SK-MEL-5 (cell line): ENCODE measurements at regions not wholly inside any gene's neighbourhood (a gene's known extent, or its start where the extent isn't known, plus 50 kb on each side); places are given as distances from the start of the nearest gene placed in this dataset.
"Not testable (repeated sequence)": the region's sequence is repeated elsewhere in the genome, so short reads cannot be mapped to it uniquely, and the experiment has no call there.

Experiments used
- DNase-seq: peaks from one replicate; pipeline ENCODE4 v3.0.0-alpha.2; 2016; ENCODE audit warnings: low read depth, low spot score
- in situ Hi-C: cut with HindIII; loops from 2 replicates; pipeline ENCODE4 v1.10.0; 2016; ENCODE audit warnings: low sequenced_read_pairs, high pct_unique_total_duplicates, low pct_unique_long_range_greater_than_20kb

DNA sequence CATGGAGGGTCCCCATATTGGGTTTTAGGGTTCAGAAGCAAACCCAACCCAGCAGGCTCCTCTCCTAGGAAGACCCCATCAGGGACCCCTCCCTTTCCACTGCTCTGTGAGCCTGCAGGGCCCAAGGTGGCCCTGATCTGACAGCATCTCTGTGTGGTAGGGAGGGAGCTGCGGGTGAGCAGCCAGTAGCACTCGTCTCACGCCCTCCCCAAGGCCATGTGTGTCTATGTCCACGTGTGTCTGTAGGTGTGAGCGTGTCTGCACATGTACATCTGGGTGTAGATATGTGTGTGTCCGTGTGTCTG is 103.5 kb upstream of the FAM20C start:
- no peak for DNase-seq
- in situ Hi-C loops, result no loop called here

DNA sequence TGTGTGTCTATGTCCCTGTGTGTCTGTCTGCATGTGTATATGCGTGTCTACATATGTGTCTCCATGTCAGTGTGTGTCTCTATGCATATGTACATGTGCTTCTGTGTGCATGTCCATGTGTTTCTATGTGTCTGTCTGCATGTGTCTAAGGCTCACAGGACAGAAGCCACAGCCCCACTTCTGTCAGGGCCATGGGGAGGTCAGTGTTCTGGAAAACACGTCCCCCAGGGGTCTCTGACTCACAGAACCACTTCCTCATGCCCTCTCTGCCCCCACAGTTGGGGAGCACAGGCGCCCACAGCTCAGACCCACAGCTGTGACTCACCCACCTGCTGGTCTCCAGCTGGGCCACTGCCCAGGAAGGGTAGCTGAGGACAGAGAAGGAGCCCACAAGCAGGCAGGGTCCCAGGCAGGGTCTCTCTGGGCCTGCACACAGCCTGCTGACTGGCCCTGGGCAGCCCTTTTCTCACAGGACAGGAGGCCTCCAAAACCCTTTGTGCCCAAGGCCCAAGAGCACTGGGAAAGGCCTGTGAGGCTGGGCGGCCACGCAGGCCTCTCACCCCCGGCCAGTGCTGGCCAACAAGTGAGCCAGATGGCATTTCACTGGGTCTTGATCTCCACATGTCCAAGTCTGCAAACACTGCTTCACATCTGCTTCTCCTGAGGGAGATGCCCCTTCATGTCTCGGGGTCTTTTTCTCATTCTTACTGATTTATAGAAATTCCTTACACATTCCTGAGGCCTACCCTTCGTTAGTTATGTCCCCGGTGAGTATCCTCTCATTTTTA is 102.9 kb upstream of the FAM20C start:
- no peak for DNase-seq
- in situ Hi-C loops, result no loop called here

DNA sequence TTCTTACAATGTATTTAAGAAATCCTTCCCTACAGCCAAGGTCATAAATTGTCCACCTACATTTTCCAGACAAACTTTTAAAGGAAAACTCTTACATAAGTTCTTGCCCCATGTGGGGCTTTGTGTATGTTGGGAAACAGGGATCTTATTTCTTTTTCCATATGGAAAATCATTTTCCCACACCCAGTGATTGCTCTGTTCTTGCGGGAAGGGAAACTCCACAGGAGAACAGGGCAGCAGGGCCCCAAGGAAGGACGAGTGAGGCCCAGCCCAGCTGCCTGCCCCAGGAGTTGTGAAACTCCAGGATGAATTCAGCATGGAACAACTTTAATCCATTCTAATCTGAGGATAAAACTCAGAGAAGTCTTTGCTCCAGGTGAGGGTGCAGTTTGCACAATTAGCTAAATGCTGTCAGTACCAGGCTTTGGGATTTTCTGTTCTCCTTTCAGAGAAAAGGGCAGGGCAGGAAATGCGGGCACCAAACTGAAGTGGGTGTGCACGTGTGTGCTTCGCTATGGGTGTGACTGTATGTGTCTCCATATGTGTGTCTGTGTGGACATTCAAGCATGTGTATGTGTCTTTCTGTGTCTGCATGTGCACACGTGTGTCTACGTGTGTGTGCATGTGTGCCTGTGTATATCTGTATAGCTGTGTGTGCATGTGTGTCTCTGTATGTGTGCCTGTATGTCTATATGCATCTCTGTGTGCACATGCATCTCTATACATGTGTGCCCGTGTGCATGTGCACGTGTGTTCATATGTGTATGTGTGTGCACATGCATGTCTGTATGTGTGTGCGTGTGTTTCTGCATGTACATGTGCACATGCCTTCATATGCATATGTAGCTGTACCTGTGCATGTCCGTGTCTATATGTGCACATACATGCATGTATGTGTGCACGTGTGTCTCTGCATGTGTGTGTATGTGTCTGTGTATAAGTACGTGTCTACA is 102.0 kb upstream of the FAM20C start:
- no peak for DNase-seq
- in situ Hi-C loops, result no loop called here

DNA sequence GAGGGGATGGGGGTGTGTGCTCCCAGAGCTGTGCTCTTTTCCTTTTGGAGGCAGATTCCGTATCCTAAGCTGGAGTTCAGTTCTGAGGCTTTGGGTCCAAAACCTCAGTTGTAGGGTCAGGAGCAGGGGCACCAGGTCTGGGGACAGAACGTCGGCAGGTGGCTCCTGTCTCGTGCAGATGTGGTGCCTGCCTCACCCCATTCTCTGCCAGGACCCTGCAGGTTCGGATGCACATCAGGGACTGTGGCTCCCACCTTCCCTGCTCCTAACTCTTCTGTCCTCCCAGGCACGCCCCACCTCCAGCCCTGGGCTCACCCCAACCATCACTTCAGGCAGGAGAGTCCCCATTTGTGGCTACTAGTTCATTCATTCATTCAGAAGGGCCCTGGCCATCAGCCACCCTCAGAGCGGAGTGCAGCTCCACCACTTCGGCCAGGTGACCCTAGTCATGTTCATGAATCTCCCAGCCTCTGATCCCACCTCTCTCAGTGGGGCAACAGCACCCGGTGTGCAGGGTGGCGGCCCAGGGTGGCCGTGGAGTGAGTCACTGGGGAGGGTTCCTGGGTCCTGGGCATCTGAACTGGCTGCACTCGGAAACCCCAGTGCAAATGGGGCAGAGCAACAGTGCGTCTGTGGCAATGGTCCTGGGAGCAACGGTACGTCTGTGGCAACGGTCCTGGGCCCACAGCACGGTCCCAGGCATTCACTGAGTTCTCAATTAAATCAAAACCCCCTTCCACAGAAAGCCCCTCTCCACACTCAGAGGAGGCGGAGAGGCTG is 100.8 kb upstream of the FAM20C start:
- in situ Hi-C loops, result no loop called here
- no peak for DNase-seq

DNA sequence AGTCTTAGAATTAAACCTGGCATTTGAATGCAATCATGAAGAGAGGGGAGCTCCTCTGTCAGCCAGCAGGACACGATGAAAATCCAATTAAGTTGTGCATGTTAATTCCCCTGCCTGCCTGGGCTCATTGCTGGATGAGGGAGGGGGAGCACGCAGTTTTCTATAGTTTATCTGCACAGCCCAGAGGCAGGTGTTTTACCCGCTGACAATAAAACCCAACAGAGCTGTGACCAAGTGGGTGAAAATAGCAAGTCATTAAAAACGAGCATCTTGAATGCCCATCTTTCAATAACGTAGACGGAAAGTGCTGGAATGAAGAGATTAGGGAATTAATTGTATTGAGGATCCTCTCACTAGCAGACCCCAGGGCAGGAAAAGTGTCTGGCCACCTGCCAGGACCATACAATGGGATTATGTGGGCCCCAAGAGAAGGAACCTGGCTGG is 100.1 kb upstream of the FAM20C start:
- in situ Hi-C loops, result no loop called here
- no peak for DNase-seq

DNA sequence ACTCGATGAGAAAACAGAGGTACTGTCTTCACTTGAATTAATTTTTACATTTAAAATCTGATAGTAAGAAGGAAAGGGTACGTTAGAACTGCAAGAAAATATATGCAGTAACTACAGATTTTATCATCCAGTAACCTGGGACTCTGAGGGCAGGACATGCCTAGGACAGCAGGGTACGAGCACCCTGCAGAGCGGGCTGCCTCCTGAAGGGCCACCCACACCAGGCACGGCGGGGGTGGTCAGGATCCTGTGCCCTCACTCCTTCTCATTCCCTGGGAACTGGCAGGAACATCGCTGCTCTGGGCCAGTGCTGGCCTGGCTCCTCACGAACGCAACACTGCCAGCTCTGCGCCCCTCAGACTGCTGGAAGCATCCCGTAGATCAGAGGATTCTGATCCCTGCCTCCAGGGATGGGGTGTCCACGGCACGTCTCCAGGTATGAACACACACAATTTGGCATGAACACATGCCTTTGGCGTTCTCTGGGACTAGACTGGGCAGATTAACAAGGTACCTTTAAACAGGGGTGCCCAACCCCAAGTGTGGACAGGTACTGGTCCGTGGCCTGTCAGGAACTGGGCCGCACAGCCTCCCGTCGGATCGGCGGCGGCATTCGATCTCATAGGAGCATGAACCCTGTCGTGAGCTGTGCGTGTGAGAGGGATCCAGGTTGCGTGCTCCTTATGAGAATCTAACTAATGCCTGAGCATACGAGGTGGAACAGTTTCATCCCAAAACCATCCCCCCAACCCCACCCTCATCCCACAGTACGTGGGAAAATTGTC is 99.3 kb upstream of the FAM20C start:
- in situ Hi-C loops, result no loop called here
- DNase-seq, result no peak

DNA sequence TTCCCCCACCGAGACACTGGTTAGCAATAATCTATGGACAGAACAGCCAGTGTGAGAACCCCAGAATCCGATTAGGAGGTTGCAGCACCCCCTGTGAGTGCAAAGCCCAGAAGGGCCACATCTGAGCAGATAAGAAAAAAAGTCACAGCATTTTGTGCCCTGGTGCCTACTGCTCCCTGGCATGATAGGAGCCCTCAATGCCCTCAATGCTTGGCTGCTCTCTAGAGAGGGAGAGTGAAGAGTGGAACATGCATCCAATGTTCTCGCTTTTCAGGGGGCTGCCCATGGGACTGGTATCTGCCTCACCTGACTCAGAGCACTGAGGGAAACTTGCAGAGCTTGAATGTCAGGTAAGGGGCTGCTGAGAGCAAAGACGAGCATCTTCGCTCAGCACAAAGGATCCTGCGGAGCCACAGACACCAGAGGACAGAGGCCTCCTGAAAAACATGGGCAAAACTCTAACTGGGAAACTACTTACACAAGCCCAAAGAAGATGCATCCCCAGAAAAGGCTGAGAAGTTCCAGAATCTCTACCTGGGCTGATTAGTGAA is 98.0 kb upstream of the FAM20C start:
- no peak for DNase-seq
- in situ Hi-C loops, result no loop called here

DNA sequence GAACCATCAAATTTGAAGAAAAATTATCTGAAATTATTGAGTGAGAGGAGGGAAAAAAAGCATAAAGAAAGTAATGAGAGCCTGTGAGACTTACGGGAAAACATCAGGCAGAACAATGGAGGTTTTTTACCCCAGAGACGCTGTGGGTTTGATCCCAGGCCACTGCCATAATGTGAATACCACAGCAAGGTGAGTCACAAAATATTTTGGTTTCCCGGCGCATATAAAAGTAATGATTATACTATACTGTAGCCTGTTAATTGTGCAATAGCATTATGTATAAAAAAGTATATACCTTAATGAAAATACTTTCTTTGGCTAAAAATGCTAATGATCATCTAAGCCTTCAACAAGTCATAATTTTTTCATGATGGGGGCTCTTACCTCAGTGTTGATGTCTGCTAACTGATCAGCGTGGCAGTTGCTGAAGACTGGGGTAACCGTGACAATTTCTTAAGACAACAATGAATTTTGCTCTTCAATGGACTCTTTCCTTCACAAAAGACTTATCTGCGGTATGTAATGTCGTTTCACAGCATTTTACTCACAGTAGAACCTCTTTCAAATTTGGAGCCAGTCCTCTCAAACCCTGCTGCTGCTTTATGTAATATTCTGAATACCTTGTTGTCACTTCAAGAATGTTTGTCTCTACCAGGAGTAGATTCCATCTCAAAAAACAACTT is 97.0 kb upstream of the FAM20C start:
- in situ Hi-C loops, result no loop called here
- DNase-seq, result no peak

DNA sequence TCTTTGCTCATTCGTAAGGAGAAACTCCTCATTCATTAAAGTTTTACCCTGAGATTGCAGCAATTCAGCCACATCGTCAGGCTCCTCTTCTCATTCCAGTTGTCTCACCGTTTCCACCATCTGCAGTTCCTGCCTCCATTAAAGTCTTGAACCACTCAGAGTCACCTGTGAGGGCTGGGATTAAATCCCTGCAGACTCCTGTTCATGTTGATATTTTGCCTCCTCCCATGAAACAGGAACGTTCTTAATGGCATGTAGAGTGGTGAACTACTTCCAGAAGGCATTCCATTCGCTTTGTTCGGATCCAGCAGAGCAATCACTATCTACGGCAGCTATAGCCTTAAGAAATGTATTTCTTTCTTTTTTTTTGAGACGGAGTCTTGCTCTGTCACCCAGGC is 96.5 kb upstream of the FAM20C start:
- in situ Hi-C loops, result no loop called here
- DNase-seq, result no peak

DNA sequence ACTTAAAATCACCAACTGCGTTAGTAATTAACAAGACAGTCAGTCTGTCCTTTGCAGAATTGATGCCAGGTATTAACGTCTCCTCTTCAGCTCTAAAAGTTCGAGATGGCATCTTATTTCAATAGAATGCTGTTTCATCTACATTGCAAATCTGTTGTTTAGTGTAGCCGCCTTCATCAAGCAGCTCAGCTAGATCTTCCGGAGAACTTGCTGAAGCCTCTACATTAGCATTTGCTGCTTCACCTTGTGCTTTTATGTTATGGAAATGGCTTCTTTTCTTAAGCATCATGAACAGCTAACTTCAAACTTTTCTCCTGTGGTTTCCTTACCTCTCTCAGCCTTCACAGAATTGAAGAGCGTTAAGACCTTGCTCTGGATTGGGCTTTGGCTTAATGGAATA is 95.5 kb upstream of the FAM20C start:
- in situ Hi-C loops, result no loop called here
- no peak for DNase-seq

DNA sequence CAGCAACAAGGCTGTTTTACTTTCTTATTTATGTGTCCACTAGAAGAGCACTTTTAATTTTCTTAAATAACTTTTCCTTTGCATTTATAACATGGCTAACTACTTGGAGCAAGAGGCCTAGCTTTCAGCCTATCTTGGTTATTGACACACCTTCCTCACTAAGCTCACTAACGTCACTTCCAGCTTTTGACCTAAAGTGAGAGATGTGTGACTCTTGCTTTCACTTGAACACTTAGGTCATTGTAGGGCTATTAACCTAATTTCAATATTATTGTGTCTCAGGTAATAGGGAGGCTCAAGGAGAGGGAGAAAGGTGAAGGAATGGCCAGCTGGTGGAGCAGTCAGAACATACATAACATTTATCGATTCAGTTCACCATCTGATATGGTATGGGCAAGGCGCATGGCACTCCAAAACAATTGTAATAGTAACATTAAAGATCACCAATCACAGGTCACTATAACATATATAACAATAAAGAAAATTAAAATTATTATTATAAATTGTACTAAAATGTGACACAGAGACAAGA is 95.0 kb upstream of the FAM20C start:
- in situ Hi-C loops, result no loop called here
- DNase-seq, result no peak

DNA sequence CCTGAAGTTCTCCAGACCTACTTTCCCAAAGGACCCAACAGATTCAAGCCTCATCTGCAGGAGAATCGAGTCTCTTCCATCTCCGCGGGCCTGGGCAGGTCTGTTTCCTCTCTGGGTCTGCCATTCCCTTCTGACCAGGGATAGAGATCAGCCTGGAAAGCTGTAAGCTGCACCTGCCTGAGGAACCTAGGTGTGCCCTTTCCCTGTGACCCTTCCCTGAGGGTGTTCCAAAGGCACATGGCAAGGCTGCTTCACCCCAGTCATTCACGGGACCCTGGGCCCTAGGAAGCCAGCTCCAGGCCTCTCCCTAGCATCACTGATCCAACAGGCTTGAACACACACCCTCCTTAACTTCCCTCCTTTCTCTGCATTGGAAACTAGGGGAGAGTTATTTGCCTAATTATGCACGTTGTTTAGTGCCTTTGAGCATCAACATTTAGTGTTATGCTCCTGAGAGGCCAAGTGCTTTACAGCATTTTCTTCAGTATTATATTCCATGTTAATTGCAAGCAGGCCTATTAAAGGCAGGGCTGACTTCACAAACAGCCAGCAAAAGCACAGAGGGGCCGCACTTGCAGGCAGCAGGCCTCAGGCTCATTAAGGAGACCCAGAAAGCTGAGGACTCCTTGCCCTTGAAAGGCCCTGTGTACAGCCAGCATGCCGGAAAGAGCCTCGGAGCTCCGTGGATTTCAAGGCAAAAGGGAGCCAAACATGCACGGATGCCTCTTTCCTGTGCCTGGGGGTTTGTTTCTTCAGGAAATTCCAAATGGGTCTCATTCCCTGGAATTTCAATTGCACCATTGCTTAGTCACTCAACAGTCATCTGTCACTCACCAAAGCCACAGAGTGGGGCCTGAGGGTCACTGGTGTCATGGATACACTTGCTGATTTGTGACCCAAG is 91.0 kb upstream of the FAM20C start:
- DNase-seq, result peak; percentile 42
- in situ Hi-C loops, result no loop called here

DNA sequence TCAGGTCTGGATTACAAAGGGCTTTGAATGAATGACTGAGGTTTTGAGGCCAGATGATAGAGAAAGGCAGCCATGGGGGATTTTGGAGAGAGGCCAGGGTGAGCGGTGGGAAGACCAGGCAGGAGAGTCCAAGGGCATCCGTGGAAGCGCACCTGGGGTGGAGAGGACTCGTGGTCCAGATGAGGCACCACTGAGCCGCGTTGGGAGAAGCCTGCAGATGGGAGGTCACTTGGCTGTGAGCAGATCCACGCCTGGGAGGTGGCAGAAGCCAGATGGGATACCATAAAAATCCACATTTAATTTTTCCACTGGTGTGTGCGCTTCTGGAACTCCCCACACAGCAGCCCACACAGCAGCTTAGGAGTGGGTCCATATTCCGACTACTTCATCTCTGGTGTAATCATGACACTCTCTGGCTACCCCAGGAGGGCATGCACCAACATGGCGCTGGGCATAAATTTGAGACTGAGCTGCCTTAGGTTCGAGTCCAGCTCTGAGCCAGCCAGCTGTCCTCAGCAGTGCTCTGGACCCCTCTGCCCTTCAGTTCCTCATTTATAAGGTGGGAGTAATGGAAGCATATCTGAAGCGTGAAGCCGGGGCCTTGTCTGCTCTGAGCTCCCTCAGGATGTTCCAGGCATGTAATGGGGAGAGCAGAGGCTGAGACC is 90.2 kb upstream of the FAM20C start:
- in situ Hi-C loops, result no loop called here
- no peak for DNase-seq

DNA sequence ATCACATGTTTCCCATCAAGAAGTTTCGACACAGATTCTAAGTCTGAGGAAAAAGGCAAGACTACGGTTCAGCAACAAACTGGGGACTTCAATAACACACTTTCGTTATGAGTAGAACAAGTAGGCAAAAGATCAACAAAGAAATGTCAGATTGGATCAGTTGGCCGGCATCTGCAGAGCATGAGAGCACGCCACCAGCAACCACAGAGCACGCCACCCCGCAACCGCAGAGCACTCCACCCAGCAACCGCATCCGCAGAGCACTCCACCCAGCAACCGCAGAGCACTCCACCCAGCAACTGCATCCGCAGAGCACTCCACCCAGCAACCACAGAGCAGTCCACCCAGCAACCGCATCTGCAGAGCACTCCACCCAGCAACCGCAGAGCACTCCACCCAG is 89.7 kb upstream of the FAM20C start:
- no peak for DNase-seq
- in situ Hi-C loops, result no loop called here

DNA sequence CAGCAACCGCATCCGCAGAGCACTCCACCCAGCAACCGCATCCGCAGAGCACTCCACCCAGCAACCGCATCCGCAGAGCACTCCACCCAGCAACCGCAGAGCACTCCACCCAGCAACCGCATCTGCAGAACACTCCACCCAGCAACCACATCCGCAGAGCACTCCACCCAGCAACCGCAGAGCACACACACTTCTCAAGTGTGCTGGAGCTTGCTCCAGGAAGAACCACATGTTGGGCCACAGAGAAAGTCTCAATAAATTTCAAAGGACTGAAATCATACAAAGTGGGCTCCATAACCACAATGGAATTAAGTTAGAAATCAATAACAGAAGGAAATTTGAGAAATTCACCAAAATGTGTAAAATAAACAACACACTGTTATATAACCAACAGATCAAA is 88.4 kb upstream of the FAM20C start:
- DNase-seq, in situ Hi-C loops: not testable (repeated sequence)
